PC-3 (cell line): ENCODE measurements at regions not wholly inside any gene's neighbourhood (a gene's known extent, or its start where the extent isn't known, plus 50 kb on each side); places are given as distances from the start of the nearest gene placed in this dataset.

Experiments
- ATAC-seq: fragments of 200-7000 bp; cut with Tn5 transposase; 2 replicates; pipeline ENCODE4 v1.9.1; 2020; ENCODE audit warnings: mild to moderate bottlenecking, moderate library complexity
- BruUV-seq: library from RNA; stranded (reverse); fragments of 400-500 nt; replicated peaks from 2 replicates; lab custom pipeline; 2021; lab: Mats Ljungman, UMichigan
- CTCF ChIA-PET: fragments of 300-600 bp; sonication (Branson Sonifier 250); formaldehyde crosslinking; loops from one replicate; lab custom pipeline; 2022; ENCODE audit warnings: antibody characterized with exemption; lab: Charles Lee
- POLR2A ChIA-PET: fragments of 300-600 bp; sonication (Branson Sonifier 250); formaldehyde crosslinking; loops from one replicate; lab custom pipeline; 2022; ENCODE audit warnings: antibody characterized with exemption; ENCODE audit not compliant: unreplicated experiment; lab: Charles Lee
- DNase-seq: peaks from one replicate; pipeline ENCODE4 v3.0.0-alpha.2; 2015
- H2AFZ ChIP-seq: fragments of 300-600 bp; sonication (generic); 2 replicates; pipeline ENCODE4 v1.6.0; 2016; ENCODE audit warnings: antibody characterized with exemption, low read length
- H3F3A ChIP-seq: fragments of 300-600 bp; sonication (generic); one replicate; pipeline ENCODE4 v1.6.0; 2017; ENCODE audit warnings: antibody characterized with exemption, low read length, control low read depth, mild to moderate bottlenecking; ENCODE audit not compliant: unreplicated experiment
- H3K27ac ChIP-seq: fragments of 300-600 bp; sonication (generic); 2 replicates; pipeline ENCODE4 v1.5.1; 2016; ENCODE audit warnings: mild to moderate bottlenecking, low read length
- H3K27me3 ChIP-seq: fragments of 300-600 bp; sonication (generic); 2 replicates; pipeline ENCODE4 v1.6.1; 2016; ENCODE audit warnings: low read length, mixed read lengths
- H3K36me3 ChIP-seq: fragments of 300-600 bp; sonication (generic); 2 replicates; pipeline ENCODE4 v1.6.1; 2016; ENCODE audit warnings: low read depth, mixed run types, low read length, mixed read lengths
- H3K4me1 ChIP-seq: fragments of 300-600 bp; sonication (generic); 2 replicates; pipeline ENCODE4 v1.5.1; 2016; ENCODE audit warnings: low read length; ENCODE audit not compliant: insufficient read depth
- H3K4me2 ChIP-seq: fragments of 300-600 bp; sonication (generic); 2 replicates; pipeline ENCODE4 v1.6.0; 2016; ENCODE audit warnings: low read length
- H3K4me3 ChIP-seq: fragments of 300-600 bp; sonication (generic); 2 replicates; pipeline ENCODE4 v1.5.1; 2016; ENCODE audit warnings: mild to moderate bottlenecking, low read length, mixed read lengths
- H3K79me2 ChIP-seq: fragments of 300-600 bp; sonication (generic); 2 replicates; pipeline ENCODE4 v1.6.1; 2017; ENCODE audit warnings: low read length, mixed read lengths
- H3K9ac ChIP-seq: fragments of 300-600 bp; sonication (generic); 2 replicates; pipeline ENCODE4 v1.6.0; 2016; ENCODE audit warnings: mild to moderate bottlenecking, low read length
- H3K9me2 ChIP-seq: fragments of 300-600 bp; sonication (generic); replicated peaks from 2 replicates; pipeline ENCODE4 v1.6.1; 2016; ENCODE audit warnings: mixed run types, low read length, mixed read lengths
- H3K9me3 ChIP-seq: fragments of 300-600 bp; sonication (generic); 2 replicates; pipeline ENCODE4 v1.6.1; 2016; ENCODE audit warnings: low read length, mixed read lengths
- H4K20me1 ChIP-seq: fragments of 300-600 bp; sonication (generic); 2 replicates; pipeline ENCODE4 v1.6.1; 2016; ENCODE audit warnings: low read length, mixed read lengths
- EZH2 ChIP-seq: fragments of 300-600 bp; sonication (generic); IDR thresholded peaks from one replicate; pipeline ENCODE4 v1.6.1; 2017; ENCODE audit warnings: antibody characterized with exemption, mild to moderate bottlenecking, low read length; ENCODE audit not compliant: unreplicated experiment
- EZH2phosphoT487 ChIP-seq: fragments of 300-600 bp; sonication (generic); IDR thresholded peaks from 2 replicates; pipeline ENCODE4 v1.6.1; 2018; ENCODE audit warnings: mild to moderate bottlenecking, antibody characterized with exemption, low read length, borderline replicate concordance
- intact Hi-C: fragments of 100-400 bp; cut with micrococcal nuclease; formaldehyde crosslinking; loops from 2 replicates; pipeline ENCODE4 v1.9.0; 2023
- TF ChIP-seq, protein P1 (sequence below): fragments of 300-600 bp; sonication (generic); conservative IDR thresholded peaks from 2 replicates; pipeline ENCODE4 v1.5.1; 2017; ENCODE audit warnings: antibody characterized with exemption, low read depth, mild to moderate bottlenecking, low read length

- no peak overlapping the region for H3K9ac ChIP-seq
- intact Hi-C loops, result no loop called here
- H3K4me3 ChIP-seq, result no peak overlapping the region
- no peak for TF ChIP-seq EZH2
- TF ChIP-seq EZH2phosphoT487, result no peak
- TF ChIP-seq, protein P1, sequence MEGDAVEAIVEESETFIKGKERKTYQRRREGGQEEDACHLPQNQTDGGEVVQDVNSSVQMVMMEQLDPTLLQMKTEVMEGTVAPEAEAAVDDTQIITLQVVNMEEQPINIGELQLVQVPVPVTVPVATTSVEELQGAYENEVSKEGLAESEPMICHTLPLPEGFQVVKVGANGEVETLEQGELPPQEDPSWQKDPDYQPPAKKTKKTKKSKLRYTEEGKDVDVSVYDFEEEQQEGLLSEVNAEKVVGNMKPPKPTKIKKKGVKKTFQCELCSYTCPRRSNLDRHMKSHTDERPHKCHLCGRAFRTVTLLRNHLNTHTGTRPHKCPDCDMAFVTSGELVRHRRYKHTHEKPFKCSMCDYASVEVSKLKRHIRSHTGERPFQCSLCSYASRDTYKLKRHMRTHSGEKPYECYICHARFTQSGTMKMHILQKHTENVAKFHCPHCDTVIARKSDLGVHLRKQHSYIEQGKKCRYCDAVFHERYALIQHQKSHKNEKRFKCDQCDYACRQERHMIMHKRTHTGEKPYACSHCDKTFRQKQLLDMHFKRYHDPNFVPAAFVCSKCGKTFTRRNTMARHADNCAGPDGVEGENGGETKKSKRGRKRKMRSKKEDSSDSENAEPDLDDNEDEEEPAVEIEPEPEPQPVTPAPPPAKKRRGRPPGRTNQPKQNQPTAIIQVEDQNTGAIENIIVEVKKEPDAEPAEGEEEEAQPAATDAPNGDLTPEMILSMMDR, result no peak
- no peaks in the 10 kb centered on the region for H3K36me3 ChIP-seq
- H3F3A ChIP-seq, result no peaks in the 10 kb centered on the region
- H3K27me3 ChIP-seq, result no peaks in the 10 kb centered on the region
- POLR2A ChIA-PET, result no interaction called here
- CTCF ChIA-PET, result no interaction called here
- DNase-seq (no peak), ATAC-seq (no peak)
- no peaks in the 10 kb centered on the region for H3K79me2 ChIP-seq
- no peaks in the 10 kb centered on the region for H3K9me2 ChIP-seq
- BruUV-seq, result no TSS peak
- H3K9me3 ChIP-seq, result peaks cover 5% of the 10 kb centered on the region; the same call in 1 of the 2 replicates
- no peaks in the 10 kb centered on the region for H4K20me1 ChIP-seq
- H3K27ac ChIP-seq, result no peak overlapping the region
- no peaks in the 10 kb centered on the region for H3K4me1 ChIP-seq
- no peak overlapping the region for H3K4me2 ChIP-seq
- no peak overlapping the region for H2AFZ ChIP-seq
These were observed 350.7 kb upstream of the SEL1L start for GRCh38 chr14:81884382-81884781.

DNA sequence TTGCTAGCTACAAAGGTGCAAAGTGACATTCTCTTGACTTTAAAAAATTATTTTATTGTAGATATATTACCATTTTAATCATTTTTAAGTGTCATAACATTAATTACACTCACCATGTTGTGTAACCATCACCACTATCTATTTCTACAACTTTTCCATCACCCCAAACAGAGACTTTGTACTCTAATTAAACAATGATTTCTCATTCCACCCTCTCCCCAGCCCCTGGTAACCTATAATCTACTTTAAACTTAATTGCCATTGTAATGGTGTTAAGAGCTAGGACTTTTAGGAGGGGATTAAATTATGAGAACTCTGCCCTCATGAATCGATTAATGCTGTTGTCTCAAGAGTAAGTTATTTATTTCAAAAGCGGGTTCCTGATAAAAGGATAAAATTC is 352.9 kb upstream of the SEL1L start:
- intact Hi-C loops, result no loop called here
- H2AFZ ChIP-seq, result no peak overlapping the region
- H3K4me3 ChIP-seq, result no peak overlapping the region
- H3K9me2 ChIP-seq, result no peaks in the 10 kb centered on the region
- H3K9me3 ChIP-seq, result peaks cover 12% of the 10 kb centered on the region; the same call in 1 of the 2 replicates
- CTCF ChIA-PET, result no interaction called here
- no peak for TF ChIP-seq EZH2
- TF ChIP-seq, protein P1, result no peak
- TF ChIP-seq EZH2phosphoT487, result no peak
- H3F3A ChIP-seq, result no peaks in the 10 kb centered on the region
- no peaks in the 10 kb centered on the region for H3K27me3 ChIP-seq
- no peaks in the 10 kb centered on the region for H4K20me1 ChIP-seq
- no peaks in the 10 kb centered on the region for H3K4me1 ChIP-seq
- H3K27ac ChIP-seq, result no peak overlapping the region
- no peaks in the 10 kb centered on the region for H3K79me2 ChIP-seq
- no peak for ATAC-seq
- POLR2A ChIA-PET, result no interaction called here
- no peak overlapping the region for H3K9ac ChIP-seq
- no TSS peak for BruUV-seq
- no peaks in the 10 kb centered on the region for H3K36me3 ChIP-seq
- no peak for DNase-seq
- no peak overlapping the region for H3K4me2 ChIP-seq

GRCh38 chr14:81889529-81889928 is 355.9 kb upstream of the SEL1L start:
- Histone ChIP-seq H3K9me2 (no peaks in the 10 kb centered on the region), H3K9me3 (peaks cover 17% of the 10 kb centered on the region; the same call in 1 of the 2 replicates), H2AFZ (no peak overlapping the region), H3K4me3 (no peak overlapping the region), H3K79me2 (no peaks in the 10 kb centered on the region), H3K27me3 (no peaks in the 10 kb centered on the region), H3K27ac (no peak overlapping the region), H3K4me2 (no peak overlapping the region), H3K36me3 (no peaks in the 10 kb centered on the region), H4K20me1 (no peaks in the 10 kb centered on the region), H3K9ac (no peak overlapping the region), H3K4me1 (no peaks in the 10 kb centered on the region), H3F3A (no peaks in the 10 kb centered on the region)
- intact Hi-C loops, result no loop called here
- ATAC-seq, result no peak
- no peak for DNase-seq
- no peak for TF ChIP-seq EZH2
- TF ChIP-seq EZH2phosphoT487, result no peak
- TF ChIP-seq, protein P1, result no peak
- ChIA-PET POLR2A (no interaction called here), CTCF (interaction anchor here (0.6 kb wide), 1 partner anchor 974 kb away, joined by 4 read pairs; no protein-coding TSS in a partner anchor)
- no TSS peak for BruUV-seq
